ENCODE measurements at regions not wholly inside any gene's neighbourhood (a gene's known extent, or its start where the extent isn't known, plus 50 kb on each side); places are given as distances from the start of the nearest gene placed in this dataset.

GRCh38 chr3:29141197-29141917 is 139.5 kb upstream of the RBMS3 start:
- TF ChIP-seq, protein P1, sequence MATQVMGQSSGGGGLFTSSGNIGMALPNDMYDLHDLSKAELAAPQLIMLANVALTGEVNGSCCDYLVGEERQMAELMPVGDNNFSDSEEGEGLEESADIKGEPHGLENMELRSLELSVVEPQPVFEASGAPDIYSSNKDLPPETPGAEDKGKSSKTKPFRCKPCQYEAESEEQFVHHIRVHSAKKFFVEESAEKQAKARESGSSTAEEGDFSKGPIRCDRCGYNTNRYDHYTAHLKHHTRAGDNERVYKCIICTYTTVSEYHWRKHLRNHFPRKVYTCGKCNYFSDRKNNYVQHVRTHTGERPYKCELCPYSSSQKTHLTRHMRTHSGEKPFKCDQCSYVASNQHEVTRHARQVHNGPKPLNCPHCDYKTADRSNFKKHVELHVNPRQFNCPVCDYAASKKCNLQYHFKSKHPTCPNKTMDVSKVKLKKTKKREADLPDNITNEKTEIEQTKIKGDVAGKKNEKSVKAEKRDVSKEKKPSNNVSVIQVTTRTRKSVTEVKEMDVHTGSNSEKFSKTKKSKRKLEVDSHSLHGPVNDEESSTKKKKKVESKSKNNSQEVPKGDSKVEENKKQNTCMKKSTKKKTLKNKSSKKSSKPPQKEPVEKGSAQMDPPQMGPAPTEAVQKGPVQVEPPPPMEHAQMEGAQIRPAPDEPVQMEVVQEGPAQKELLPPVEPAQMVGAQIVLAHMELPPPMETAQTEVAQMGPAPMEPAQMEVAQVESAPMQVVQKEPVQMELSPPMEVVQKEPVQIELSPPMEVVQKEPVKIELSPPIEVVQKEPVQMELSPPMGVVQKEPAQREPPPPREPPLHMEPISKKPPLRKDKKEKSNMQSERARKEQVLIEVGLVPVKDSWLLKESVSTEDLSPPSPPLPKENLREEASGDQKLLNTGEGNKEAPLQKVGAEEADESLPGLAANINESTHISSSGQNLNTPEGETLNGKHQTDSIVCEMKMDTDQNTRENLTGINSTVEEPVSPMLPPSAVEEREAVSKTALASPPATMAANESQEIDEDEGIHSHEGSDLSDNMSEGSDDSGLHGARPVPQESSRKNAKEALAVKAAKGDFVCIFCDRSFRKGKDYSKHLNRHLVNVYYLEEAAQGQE (IDR thresholded peaks at IDR 0.05; ENCODE audit: unreplicated experiment): no peak
- no peak for TF ChIP-seq EZH2 (IDR thresholded peaks at IDR 0.05; ENCODE audit: low read depth, unreplicated experiment)
- no peak for TF ChIP-seq NANOG (IDR thresholded peaks at IDR 0.05; ENCODE audit: borderline replicate concordance)
- TF ChIP-seq, protein P2, sequence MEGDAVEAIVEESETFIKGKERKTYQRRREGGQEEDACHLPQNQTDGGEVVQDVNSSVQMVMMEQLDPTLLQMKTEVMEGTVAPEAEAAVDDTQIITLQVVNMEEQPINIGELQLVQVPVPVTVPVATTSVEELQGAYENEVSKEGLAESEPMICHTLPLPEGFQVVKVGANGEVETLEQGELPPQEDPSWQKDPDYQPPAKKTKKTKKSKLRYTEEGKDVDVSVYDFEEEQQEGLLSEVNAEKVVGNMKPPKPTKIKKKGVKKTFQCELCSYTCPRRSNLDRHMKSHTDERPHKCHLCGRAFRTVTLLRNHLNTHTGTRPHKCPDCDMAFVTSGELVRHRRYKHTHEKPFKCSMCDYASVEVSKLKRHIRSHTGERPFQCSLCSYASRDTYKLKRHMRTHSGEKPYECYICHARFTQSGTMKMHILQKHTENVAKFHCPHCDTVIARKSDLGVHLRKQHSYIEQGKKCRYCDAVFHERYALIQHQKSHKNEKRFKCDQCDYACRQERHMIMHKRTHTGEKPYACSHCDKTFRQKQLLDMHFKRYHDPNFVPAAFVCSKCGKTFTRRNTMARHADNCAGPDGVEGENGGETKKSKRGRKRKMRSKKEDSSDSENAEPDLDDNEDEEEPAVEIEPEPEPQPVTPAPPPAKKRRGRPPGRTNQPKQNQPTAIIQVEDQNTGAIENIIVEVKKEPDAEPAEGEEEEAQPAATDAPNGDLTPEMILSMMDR (conservative IDR thresholded peaks at IDR 0.05; ENCODE audit: low read depth in 2 of 2): no peak
- no peak for TF ChIP-seq POLR2AphosphoS5 (IDR thresholded peaks at IDR 0.05; ENCODE audit: low read depth)
- no peak for TF ChIP-seq ZNF114 (CRISPR knock-in tag; IDR thresholded peaks at IDR 0.05)
- no peak for TF ChIP-seq EZH2phosphoT487 (IDR thresholded peaks at IDR 0.05; ENCODE audit: unreplicated experiment)
- no peak for TF ChIP-seq CREB1 (CRISPR knock-in tag; IDR thresholded peaks at IDR 0.05; ENCODE audit: low read depth)
- TF ChIP-seq, protein P3, sequence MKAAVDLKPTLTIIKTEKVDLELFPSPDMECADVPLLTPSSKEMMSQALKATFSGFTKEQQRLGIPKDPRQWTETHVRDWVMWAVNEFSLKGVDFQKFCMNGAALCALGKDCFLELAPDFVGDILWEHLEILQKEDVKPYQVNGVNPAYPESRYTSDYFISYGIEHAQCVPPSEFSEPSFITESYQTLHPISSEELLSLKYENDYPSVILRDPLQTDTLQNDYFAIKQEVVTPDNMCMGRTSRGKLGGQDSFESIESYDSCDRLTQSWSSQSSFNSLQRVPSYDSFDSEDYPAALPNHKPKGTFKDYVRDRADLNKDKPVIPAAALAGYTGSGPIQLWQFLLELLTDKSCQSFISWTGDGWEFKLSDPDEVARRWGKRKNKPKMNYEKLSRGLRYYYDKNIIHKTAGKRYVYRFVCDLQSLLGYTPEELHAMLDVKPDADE (IDR thresholded peaks at IDR 0.05): no peak
- no peak for TF ChIP-seq JUNB (IDR thresholded peaks at IDR 0.05; ENCODE audit: unreplicated experiment)
- no peak for TF ChIP-seq ZNF331 (CRISPR knock-in tag; IDR thresholded peaks at IDR 0.05; ENCODE audit: low read depth)
